Esophagus mucosa (tissue), 1 donor: ENCODE measurements at regions not wholly inside any gene's neighbourhood (a gene's known extent, or its start where the extent isn't known, plus 50 kb on each side); places are given as distances from the start of the nearest gene placed in this dataset.
A peak's percentile ranks its signal among the peaks of the same experiment; 100 is the strongest.
"Not testable (repeated sequence)": the region's sequence is repeated elsewhere in the genome, so short reads cannot be mapped to it uniquely, and the experiment has no call there.

Source experiments
- ATAC-seq: fragments of 200-7000 bp; cut with Tn5 transposase; one replicate; pipeline ENCODE4 v1.9.1; 2020
- donor health status: DM: yes; HTN: yes; CAD: no.

DNA sequence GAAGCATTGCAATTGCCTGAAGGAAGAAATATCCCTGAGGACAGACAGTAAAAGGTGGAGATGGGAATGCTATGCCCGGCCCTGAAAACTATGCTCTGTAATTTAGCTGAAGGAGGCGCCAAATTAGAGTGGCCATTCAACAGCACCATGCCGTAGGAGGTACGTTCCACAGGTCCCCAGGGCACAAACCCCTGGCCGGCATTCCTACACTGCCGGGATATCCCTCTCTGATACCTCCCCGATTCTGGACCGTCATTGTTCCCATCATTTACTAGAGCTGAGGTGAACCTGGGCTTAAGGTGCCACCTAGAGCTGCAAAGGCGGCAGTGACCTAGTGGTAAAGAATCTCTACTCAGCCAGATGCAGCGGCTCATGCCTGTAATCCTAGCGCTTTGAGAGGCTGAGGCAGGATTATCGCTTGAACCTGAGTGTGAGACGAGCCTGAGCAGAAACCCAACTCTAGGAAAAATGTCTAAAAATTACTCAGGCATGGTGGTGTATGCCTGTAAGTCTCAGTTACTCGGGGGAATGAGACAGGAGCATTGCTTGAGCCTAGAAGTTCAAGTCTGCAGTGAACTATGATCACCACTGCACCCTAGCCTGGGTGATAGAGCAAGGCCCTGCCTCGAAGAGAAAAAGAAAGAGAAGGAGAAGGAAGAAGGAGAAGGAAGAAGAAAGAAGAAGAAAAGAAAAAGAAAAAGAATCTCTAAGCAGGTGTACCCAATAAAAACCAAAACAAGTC, 53.0 kb upstream of the TNKS2 start:
- peak; percentile 83 for ATAC-seq

- ATAC-seq, result no peak
Measured at GRCh38 chr10:91743465-91743864, 54.8 kb upstream of the TNKS2 start.

DNA sequence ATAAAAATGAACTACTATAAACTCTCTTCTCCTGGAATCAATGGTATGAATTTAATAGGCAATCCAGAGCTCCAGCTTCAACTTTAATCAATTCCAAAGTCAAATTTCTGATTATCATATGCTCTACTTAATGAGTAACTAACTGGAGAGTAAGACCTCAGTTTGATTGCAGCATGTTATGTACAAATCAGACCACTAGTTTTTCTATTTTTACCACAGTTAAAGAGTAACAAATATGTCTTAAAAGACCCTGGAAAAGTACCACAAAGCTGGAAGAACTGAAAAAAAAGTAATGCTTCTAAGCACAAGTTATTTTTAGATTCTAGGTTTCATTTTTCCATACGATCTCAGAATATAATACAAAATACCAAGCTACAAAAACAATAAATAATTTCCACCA, 56.0 kb upstream of the TNKS2 start:
- no peak for ATAC-seq

DNA sequence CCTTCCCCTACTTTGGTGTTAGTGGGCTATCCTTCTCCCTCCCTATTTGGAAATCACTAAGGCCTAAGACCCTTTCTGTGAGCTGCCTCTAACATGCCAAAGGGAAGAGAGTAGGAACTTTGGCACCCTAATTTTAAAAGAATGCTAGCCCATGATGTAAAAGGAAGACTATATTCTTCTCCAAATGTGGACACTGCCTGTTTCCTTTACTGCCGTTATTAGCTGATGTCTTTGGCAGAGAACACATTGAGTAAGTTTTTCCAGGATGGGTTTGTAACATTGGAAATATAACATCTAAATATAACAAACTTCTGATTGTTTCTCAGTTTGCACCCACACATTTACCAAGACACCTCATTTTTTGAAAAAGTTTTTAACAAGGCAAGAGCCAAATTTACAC, 56.9 kb upstream of the TNKS2 start:
- no peak for ATAC-seq

GRCh38 chr10:91740353-91740924, 57.8 kb upstream of the TNKS2 start:
- no peak for ATAC-seq

DNA sequence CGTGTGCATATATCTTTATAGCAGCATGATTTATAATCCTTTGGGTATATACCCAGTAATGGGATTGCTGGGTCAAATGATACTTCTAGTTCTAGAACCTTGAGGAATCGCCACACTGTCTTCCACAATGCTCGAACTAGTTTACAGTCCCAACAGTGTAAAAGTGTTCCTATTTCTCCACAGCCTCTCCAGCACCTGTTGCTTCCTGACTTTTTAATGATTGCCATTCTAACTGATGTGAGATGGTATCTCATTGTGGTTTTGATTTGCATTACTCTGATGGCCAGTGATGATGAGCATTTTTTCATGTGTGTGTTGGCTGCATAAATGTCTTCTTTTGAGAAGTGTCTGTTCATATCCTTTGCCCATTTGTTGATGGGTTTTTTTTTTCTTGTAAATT, 66.0 kb upstream of the TNKS2 start:
- not testable (repeated sequence) for ATAC-seq

DNA sequence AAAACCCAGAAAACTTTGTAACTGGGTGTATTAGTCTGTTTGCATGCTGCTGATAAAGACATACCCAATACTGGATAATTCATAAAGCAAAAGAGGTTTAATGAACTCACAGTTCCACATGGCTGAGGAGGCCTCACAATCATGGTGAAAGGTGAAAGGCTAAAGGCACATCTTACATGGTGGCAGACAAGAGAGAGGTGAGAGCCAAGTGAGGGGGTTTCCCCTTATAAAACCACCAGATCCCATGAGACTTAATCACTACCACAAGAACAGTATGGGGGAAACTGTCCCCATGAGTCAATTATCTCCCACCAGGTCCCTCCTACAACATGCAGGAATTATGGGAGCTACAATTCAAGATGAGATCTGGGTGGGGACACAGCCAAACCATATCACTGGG, 68.9 kb upstream of the TNKS2 start:
- ATAC-seq, result not testable (repeated sequence)

DNA sequence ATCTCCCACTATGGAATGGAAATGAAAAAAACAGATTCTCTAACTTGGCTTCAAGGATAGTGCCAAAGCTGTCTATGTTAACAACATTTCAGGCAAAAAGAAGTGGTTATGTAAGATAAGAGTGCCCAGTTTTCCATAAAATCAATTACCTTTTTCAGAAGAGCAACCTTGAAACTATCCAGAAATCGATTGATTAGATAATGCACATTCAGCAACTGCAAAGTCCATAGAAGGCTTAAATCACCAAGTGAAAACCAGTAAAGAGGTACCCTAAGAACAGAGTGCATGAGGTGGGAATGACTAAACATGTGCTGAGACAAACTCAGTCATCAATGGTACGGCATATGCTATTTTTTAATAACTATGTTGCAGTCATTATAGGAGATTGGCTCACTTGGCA, 71.9 kb upstream of the TNKS2 start:
- ATAC-seq, result no peak

DNA sequence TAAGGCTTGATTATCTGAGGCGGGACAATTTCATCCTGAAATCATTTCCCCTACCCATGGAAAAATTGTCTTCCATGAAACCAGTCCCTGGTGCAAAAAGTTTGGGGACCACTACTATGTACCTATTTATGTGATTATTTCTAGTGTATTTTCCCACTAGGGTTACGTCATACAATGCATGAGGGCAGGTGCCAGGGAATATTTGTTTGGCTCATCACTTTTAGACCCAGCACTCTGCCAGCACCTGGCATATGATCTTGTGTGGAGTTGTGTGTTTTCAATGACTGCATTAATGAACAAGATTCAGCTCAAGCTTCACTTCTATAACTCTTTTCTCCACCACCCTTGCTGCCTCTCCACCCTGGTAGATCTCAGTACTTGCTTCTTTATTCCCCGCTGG, 73.3 kb upstream of the TNKS2 start:
- no peak for ATAC-seq

DNA sequence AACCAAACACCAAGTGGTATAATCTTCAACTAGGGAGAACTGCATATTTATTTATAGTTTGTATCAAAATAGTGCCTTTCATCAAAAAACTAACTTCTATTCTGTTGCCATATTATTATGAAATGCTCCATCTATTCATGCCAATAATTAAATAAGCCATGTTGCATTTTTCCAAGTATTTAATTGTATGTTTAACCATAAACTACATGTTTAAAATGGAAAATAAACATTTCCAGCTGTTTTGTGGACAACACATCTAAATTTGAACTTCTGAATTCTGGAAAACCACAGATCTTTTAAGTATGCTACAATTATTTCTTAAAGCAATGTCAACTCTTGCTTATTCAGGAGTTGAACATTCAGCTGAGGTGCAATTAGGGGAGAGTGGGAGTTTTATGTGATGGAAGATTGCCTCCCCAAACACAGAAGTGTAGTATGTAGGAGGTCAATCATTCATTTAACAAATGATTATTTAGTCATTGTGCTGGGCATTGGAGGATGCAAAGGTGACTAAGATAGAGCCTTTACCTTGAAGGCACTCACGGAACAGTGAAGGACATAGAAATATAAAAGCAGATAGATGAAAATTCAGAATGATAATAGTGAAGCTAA, 80.7 kb upstream of the PPP1R3C start:
- no peak for ATAC-seq

GRCh38 chr10:91711885-91712680, 79.2 kb upstream of the PPP1R3C start:
- ATAC-seq, result no peak

DNA sequence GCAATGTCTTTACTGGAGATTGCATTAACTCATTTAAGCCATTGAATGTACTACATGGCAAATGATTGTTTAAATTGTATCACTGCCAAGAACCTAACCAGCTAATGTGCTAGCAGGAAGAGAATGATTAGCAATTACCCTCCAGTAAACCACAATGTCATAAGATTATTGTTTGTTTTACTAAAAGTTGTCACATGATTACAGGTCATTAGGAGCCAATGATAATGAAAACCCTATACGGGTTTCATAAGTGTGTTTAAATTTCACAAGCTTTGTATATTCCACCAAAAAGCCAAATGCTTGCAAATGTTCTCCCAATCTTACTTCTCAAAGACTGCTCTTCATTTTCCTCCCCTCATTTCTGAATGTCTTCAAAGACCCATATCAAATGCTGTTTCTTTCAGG, 76.5 kb upstream of the PPP1R3C start:
- ATAC-seq, result peak; percentile 66

- no peak for ATAC-seq
Measured at GRCh38 chr10:91708174-91708861, 75.4 kb upstream of the PPP1R3C start.

GRCh38 chr10:91707236-91707635, 74.4 kb upstream of the PPP1R3C start:
- ATAC-seq, result no peak

DNA sequence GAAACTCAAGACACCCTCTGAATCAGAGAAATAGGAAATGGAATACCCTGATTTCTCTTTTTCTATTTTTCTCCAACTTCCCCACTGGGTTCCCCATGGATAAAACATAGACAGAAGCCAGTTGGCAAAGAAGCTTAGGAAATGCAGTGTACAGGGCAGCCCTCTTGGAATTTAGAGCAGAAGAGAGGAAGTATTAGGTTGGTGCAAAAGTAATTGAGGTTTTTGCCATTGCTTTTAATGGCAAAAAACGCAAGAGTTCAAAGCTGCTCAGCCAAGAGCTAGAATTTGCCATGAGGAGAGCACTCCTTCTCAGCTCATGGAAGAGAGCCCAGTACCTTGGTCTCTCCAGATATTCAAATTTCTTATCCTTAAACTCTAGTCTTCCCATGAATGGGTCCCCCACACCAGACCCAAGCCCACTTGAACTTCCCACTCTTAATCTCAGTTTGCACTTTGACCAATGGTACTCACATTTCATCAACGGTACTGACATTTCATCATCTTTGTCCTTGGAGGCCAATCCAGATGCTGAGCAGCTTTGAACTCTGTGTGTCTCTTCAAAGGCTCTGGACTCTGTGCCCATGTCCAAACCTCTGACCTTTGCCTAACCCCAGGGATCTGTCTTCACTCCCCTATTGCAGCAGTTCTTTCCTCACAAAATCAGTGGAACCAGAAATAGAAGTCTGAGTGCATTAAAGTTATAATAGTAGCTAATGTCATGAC, 73.2 kb upstream of the PPP1R3C start:
- ATAC-seq, result no peak

DNA sequence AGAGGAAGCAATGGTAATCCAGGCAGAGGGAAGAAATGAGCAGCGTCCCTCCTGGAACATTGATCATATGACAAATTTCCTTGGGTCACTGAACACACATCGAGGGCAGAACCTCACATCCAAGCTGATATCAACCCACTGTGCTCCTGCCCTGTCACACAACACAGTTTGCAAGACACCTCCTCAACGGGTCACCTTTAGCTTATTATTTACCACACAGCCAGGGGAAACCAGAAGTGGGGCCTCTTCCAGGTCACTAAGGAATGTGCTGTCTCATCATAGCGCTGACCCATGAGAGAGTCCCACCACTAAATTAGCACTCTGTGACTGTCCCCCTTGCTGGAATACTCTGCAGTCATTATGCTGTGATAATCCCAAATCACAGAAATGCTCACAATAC, 69.7 kb upstream of the PPP1R3C start:
- no peak for ATAC-seq

DNA sequence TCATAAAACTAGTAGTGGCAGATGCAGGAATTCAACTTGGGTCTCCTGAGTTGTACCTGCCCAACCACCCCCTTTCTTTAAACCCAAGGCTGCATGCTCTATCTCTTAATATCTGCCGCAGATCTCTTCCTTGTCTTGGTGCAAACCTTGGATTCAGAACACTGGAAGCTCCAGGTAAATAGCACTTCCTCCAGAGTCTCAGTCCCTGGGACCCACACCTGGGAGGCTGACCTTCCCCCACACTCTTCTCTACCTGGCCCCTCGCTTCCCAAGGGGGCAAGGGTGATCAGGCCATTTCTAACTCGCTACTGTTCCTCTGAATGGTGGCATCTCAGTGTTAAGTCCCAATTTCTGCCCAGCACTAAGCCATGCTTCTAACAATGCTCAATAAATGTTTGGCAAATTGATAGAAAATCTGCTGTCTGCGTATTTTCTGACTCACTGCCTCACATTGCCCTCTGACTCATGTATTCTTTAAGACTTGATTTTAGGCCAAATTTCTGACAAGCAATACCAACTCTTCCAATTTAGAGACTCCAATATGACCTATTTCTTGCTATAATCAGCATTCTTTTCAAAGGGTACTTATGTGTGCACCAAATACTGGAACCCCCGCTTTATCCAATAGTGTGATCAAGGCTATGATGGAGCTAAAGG, 68.0 kb upstream of the PPP1R3C start:
- peak; percentile 26 for ATAC-seq

DNA sequence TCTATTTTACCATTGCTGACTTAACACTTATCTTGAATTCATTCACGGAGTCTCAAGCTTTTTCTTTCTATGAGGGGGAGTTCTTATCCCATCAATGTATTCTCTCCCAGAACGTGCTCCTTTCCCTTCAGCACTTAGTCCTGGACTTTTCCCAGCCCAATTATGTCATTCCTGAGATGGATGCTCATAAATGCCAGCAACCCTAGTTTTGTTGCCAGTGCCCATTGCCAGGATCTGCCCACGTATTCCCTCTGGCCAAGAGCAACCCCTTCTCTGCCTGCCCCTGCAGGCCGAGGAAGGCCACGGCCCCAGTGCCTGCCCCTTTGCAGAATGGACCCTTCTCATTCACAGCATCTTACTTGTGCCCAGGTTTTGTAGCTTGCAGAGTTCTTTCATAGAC, 67.4 kb upstream of the PPP1R3C start:
- no peak for ATAC-seq

GRCh38 chr10:91698258-91698657, 65.4 kb upstream of the PPP1R3C start:
- ATAC-seq, result no peak

DNA sequence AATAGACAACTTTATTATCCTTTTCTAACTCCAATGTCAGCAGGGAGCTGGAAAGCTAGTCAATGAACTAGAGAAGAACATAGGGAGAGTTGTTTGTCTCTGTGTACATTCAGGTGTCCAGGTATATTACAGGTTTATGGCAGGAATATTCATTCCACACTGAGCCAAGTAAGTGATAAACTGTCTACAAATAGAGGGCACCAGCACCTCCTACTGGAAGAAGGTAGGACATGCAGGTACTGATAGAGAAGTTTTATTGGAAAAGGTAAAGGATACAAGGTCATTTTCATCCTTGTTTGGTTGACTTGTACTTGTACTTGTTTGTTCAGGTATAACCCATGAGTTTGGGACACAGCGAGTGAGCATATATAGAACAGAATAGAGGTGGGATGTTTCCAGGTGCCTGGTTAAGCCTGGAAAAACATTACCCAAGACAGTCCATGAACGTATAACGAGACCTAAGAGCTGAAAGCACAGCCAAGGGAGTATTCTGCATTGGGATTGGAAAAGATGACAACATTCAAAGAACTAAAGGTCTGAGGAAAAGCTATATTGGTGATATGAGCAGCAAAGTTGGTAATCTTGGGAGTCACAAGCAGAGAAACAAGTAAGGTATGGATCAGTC, 61.4 kb upstream of the PPP1R3C start:
- ATAC-seq, result peak; percentile 81

DNA sequence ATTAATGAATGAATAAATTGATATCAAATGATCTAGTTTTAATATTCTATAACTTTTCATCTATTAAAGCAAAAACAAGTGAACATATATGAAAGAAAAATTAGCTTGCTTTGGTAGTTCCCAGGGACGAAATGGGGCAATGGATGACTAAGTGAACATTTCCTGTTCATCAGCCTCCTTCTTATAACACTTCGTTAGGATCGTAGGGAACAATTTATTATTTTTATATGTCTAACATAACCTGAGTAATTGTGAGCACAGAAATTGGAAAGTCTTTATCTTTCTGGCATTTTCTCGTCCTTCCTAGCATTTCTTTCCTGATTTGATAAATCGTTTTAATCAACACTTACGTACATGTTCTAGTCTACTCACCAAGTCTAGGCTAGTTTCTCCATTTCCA, 59.1 kb upstream of the PPP1R3C start:
- no peak for ATAC-seq
